ENCODE measurements at regions not wholly inside any gene's neighbourhood (a gene's known extent, or its start where the extent isn't known, plus 50 kb on each side); places are given as distances from the start of the nearest gene placed in this dataset.

GRCh38 chr5:23820765-23821471, 313.5 kb downstream of the PRDM9 start:
- H3K4me3 ChIP-seq = no peak overlapping the region
- intact Hi-C loops (cut with DNase I; ENCODE audit: low total_unique reads) = no loop called here
- no peak overlapping the region for H3K27ac ChIP-seq
- no peaks in the 10 kb centered on the region for H3K27me3 ChIP-seq
- no peaks in the 10 kb centered on the region for H3K36me3 ChIP-seq
- DNase-seq = no peak
- no peaks in the 10 kb centered on the region for H3K4me1 ChIP-seq
- no peaks in the 10 kb centered on the region for H3K9me3 ChIP-seq
- no peak for TF ChIP-seq CTCF (IDR thresholded peaks at IDR 0.05)

GRCh38 chr5:23823521-23823920, 316.1 kb downstream of the PRDM9 start:
- H3K4me3 ChIP-seq = no peak overlapping the region
- no peaks in the 10 kb centered on the region for H3K27me3 ChIP-seq
- H3K36me3 ChIP-seq = no peaks in the 10 kb centered on the region
- no peaks in the 10 kb centered on the region for H3K4me1 ChIP-seq
- no peak overlapping the region for H3K27ac ChIP-seq
- intact Hi-C loops (cut with DNase I; ENCODE audit: low total_unique reads) = no loop called here
- DNase-seq = no peak
- TF ChIP-seq CTCF (IDR thresholded peaks at IDR 0.05) = no peak
- H3K9me3 ChIP-seq = no peaks in the 10 kb centered on the region

- no peaks in the 10 kb centered on the region for H3K9me3 ChIP-seq
- H3K4me3 ChIP-seq = no peak overlapping the region
- no peaks in the 10 kb centered on the region for H3K36me3 ChIP-seq
- DNase-seq = no peak
- no peak overlapping the region for H3K27ac ChIP-seq
- H3K27me3 ChIP-seq = no peaks in the 10 kb centered on the region
- no peak for TF ChIP-seq CTCF (IDR thresholded peaks at IDR 0.05)
- no peaks in the 10 kb centered on the region for H3K4me1 ChIP-seq
- intact Hi-C loops (cut with DNase I; ENCODE audit: low total_unique reads) = no loop called here
Observed at GRCh38 chr5:23825196-23825595, 317.8 kb downstream of the PRDM9 start.

- intact Hi-C loops (cut with DNase I; ENCODE audit: low total_unique reads) = no loop called here
- no peaks in the 10 kb centered on the region for H3K27me3 ChIP-seq
- no peaks in the 10 kb centered on the region for H3K4me1 ChIP-seq
- no peak overlapping the region for H3K4me3 ChIP-seq
- DNase-seq = no peak
- H3K36me3 ChIP-seq = no peaks in the 10 kb centered on the region
- no peak overlapping the region for H3K27ac ChIP-seq
- no peak for TF ChIP-seq CTCF (IDR thresholded peaks at IDR 0.05)
- peaks cover 0 to 11% (median 6%) of the 10 kb centered on the region in 3 donors for H3K9me3 ChIP-seq
Observed at GRCh38 chr5:23840083-23840482, 332.7 kb downstream of the PRDM9 start.

- intact Hi-C loops (cut with DNase I; ENCODE audit: low total_unique reads) = no loop called here
- H3K27ac ChIP-seq = no peak overlapping the region
- H3K4me3 ChIP-seq = no peak overlapping the region
- no peaks in the 10 kb centered on the region for H3K4me1 ChIP-seq
- no peaks in the 10 kb centered on the region for H3K27me3 ChIP-seq
- no peaks in the 10 kb centered on the region for H3K36me3 ChIP-seq
- DNase-seq = no peak
- H3K9me3 ChIP-seq = no peaks in the 10 kb centered on the region
- no peak for TF ChIP-seq CTCF (IDR thresholded peaks at IDR 0.05)
Observed at GRCh38 chr5:23864786-23865185, 357.4 kb downstream of the PRDM9 start.

GRCh38 chr5:23877847-23878246, 370.4 kb downstream of the PRDM9 start:
- no peaks in the 10 kb centered on the region for H3K4me1 ChIP-seq
- TF ChIP-seq CTCF (IDR thresholded peaks at IDR 0.05) = no peak
- no peak overlapping the region for H3K27ac ChIP-seq
- no peak for DNase-seq
- H3K36me3 ChIP-seq = no peaks in the 10 kb centered on the region
- no peaks in the 10 kb centered on the region for H3K27me3 ChIP-seq
- intact Hi-C loops (cut with DNase I; ENCODE audit: low total_unique reads) = no loop called here
- H3K9me3 ChIP-seq = no peaks in the 10 kb centered on the region
- H3K4me3 ChIP-seq = no peak overlapping the region

Data from tibial artery (tissue), 4 donors.